Astrocyte of the spinal cord (primary cell): ENCODE measurements at regions not wholly inside any gene's neighbourhood (a gene's known extent, or its start where the extent isn't known, plus 50 kb on each side); places are given as distances from the start of the nearest gene placed in this dataset.

Experiments
- DNase-seq: peaks from one replicate; pipeline ENCODE4 v3.0.0; 2011; ENCODE audit warnings: low read depth, low spot score
- H3K4me3 ChIP-seq: 2 replicates; pipeline ENCODE4 v1.5.1; 2011; ENCODE audit warnings: low read depth, mild to moderate bottlenecking, low read length, moderate library complexity
- in situ Hi-C: cut with HindIII; loops from 2 replicates; pipeline ENCODE4 v1.10.0; 2017; ENCODE audit warnings: low sequenced_read_pairs
- TF ChIP-seq, protein P1 (sequence below): IDR thresholded peaks from 2 replicates; pipeline ENCODE4 v1.5.1; 2012; ENCODE audit warnings: low read depth, mild to moderate bottlenecking, low read length, inconsistent platforms

DNA sequence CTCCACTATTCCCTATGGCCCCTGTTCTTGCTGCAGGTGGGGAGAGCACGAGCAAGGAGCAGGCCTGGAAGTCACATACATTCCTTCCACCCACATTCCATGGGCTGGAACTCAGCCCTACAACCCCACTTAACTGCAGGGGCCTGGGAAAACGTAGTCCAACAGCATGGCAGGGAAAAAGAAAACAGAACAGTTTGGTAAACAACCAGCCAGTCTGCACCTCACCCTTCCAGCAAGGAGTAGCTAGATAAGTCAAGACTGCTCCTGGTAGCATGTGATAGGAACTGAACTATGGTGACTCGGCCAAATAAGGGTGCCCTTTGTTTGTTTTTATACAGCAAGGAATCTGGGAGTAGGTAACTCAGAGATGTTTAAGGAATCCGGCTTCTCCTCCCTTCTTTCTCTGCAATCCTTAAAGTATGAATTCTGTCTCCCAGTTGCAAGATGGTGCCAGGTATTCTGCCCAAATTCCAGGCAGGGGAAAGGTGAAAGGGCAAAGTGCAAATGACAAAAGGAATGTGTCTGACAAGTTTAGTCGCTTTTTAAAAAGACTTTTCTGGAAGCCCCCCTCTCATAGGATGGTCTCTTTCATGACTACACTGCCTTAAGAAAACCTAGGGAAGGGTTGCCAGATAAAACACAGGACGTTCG is 311.7 kb upstream of the NEBL start:
- H3K4me3 ChIP-seq = no peak overlapping the region
- in situ Hi-C loops = no loop called here
- TF ChIP-seq, protein P1, sequence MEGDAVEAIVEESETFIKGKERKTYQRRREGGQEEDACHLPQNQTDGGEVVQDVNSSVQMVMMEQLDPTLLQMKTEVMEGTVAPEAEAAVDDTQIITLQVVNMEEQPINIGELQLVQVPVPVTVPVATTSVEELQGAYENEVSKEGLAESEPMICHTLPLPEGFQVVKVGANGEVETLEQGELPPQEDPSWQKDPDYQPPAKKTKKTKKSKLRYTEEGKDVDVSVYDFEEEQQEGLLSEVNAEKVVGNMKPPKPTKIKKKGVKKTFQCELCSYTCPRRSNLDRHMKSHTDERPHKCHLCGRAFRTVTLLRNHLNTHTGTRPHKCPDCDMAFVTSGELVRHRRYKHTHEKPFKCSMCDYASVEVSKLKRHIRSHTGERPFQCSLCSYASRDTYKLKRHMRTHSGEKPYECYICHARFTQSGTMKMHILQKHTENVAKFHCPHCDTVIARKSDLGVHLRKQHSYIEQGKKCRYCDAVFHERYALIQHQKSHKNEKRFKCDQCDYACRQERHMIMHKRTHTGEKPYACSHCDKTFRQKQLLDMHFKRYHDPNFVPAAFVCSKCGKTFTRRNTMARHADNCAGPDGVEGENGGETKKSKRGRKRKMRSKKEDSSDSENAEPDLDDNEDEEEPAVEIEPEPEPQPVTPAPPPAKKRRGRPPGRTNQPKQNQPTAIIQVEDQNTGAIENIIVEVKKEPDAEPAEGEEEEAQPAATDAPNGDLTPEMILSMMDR = no peak
- no peak for DNase-seq

DNA sequence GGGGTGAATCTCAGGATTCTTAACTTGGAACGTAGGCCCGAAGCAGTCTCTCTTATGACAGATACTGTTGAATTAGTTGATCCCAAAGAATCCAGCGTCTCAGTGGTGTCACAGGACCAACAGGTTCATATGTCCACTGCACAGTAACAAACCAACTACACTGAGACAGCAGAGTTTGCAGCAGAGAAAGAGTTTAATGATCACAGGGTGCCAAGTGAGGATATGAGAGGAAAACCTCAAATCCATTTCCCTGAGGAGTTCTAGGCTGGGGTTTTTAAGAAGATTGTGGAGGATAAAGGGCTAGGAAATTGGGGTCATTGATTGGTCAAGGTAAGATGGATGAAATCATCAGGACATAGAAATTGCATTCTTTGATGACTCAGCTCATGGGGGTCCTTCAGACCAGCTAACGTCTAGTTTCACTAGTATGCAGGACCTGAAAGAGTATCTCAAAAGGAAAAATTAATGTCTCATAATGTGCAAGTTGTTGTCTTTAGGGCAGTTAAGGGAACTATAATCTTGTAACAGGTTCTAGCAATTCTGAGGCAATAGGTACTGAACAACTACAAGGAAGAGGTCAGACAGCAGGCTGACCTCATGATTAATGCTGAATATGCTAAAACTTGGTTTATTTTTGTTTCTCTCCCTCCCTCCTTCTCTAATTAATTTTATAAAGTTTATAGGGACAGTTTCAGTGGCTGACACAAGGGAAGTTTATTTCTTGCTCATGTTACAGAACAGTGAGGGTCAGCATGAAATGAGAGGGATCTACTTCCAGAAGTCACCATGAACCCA is 310.9 kb upstream of the NEBL start:
- H3K4me3 ChIP-seq = no peak overlapping the region
- in situ Hi-C loops = no loop called here
- DNase-seq = no peak
- TF ChIP-seq, protein P1 = no peak

DNA sequence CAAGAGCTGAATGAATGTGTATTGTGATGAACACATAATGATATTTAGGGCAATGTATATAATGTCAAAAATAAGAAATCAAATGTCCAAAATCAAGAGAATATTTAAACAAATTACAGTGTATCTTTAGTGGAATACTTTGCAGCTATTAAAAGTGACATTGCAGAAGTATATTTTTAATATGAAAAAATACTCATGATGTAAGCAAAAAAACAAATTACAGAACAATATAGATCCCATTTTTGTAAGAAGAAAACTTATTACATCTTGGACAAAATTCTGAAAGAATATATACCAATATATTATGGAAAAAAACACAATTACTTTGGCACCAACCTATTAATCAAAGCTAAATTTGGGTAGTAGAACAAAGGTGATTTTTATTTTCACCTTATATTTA is 308.2 kb upstream of the NEBL start:
- TF ChIP-seq, protein P1 = no peak
- in situ Hi-C loops = no loop called here
- no peak for DNase-seq
- H3K4me3 ChIP-seq = no peak overlapping the region

DNA sequence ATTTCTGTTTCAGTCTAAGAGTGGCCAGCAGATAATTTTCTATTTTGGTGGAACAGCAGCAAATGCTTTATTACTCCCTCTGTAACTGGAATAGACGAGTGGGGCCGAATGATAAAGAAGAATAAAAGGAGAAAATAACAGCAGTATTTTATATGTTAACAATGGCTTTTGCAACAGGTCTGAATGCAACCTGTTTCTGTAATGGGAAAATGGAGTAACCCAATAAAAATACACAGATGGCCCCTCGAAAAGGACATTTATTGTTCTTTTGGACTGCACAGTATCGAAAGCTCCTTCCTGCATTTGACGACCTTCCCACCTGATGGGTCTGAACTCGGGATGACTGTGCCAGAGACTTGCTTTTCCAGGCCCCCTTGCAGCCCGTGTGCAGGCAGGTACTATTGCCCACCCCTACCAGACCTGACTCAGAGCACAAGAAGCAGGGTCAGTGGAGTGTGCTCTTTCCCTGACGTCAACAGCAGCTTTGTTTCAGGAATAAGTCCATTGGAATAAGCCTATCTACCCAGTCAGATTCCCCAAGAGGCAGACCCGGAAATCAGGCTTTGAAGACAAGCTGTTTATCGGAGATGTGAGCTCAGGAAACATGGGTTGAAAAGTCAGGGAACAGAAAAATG is 306.5 kb upstream of the NEBL start:
- no peak overlapping the region for H3K4me3 ChIP-seq
- in situ Hi-C loops = no loop called here
- TF ChIP-seq, protein P1 = no peak
- no peak for DNase-seq

DNA sequence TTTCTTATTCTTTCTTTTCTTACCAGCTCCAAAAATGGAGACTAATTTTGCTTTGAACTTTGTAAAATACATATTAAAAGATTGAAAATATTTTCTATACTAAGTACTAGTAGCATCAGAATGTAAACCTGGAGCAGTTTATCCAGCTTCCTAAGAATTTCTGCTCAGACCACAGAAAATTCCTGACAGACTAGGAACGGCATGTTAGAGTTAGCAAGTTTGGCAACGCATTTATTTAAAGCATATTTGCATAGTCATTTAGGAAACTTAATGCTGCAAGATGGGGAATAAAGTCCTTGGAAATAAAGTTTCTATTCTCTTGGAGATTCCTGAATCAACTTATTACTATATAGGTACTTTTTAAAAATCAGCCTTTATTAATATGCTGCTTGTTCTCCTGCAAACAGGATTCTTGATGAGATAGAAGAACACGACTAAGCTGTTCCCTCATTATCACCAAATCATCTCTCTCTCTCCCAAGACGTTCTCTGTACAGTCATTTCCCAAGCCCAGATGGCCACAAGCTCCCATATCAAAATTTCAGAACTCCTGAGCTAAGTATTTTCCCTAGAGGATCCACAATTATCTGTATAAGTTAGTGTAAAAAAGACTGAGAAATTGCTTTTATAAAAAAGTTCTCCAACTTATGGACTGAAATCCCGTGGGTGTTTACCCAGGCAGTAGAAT is 305.8 kb upstream of the NEBL start:
- no peak for DNase-seq
- in situ Hi-C loops = no loop called here
- H3K4me3 ChIP-seq = no peak overlapping the region
- TF ChIP-seq, protein P1 = no peak

DNA sequence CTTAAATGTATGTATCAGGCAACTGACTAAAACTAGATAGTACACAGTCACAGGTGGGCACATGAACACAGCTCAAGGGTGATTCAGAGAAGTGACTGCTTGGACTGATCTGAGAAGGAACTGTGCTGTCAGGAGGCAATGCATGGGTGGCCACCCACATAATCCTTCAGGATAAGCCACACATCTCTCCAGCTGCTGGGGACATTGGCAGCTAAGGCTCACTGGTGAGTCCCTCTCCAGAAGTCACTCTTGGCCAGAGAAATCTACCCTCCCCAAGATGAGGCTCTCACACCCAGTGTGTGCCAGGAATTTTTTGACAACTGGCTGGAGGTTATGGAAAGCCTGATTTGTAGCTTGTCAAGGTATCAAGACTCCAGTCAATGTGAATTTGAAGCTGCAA is 302.4 kb upstream of the NEBL start:
- DNase-seq = no peak
- H3K4me3 ChIP-seq = no peak overlapping the region
- in situ Hi-C loops = no loop called here
- TF ChIP-seq, protein P1 = no peak
